BE2C (cell line): ENCODE measurements at regions not wholly inside any gene's neighbourhood (a gene's known extent, or its start where the extent isn't known, plus 50 kb on each side); places are given as distances from the start of the nearest gene placed in this dataset.

Experiments
- DNase-seq: peaks from one replicate; pipeline ENCODE4 v3.0.0-alpha.2; 2020
- H3K27me3 ChIP-seq: fragments of 250-450 bp; sonication (Bioruptor Pico); 2 replicates; pipeline ENCODE4 v1.5.1; 2020; ENCODE audit warnings: mild to moderate bottlenecking
- H3K36me3 ChIP-seq: fragments of 250-450 bp; sonication (Bioruptor Pico); 2 replicates; pipeline ENCODE4 v1.5.1; 2020; ENCODE audit warnings: mild to moderate bottlenecking
- H3K4me1 ChIP-seq: fragments of 250-450 bp; sonication (Bioruptor Pico); 2 replicates; pipeline ENCODE4 v1.5.1; 2020
- H3K4me3 ChIP-seq: 2 replicates; pipeline ENCODE4 v1.5.1; 2011; ENCODE audit warnings: low read depth, low read length
- H3K9me3 ChIP-seq: fragments of 250-450 bp; sonication (Bioruptor Pico); 2 replicates; pipeline ENCODE4 v1.5.1; 2020
- TF ChIP-seq, protein P1 (sequence below): IDR thresholded peaks from 2 replicates; pipeline ENCODE4 v1.5.1; 2012; ENCODE audit warnings: mild to moderate bottlenecking, low read depth, low read length

DNA sequence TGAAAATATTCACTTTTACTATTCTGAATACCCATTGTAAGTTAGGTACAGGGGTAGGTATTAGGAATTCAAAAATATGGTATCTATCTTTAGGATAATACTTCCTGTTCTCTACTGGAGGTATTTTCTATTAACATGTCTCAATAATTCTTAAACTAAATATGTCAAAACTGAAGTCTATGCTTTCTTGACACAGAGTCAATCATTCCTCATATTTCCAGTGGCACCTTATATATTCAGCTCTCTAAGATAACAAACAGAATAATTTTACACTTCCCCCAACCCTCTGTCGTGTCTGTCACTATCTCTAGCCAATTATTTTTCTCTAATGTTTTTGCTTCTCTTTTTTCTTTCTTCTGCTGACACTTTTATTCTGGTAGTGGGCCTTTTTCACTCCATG, 138.9 kb downstream of the TMEM26 start:
- DNase-seq = no peak
- TF ChIP-seq, protein P1, sequence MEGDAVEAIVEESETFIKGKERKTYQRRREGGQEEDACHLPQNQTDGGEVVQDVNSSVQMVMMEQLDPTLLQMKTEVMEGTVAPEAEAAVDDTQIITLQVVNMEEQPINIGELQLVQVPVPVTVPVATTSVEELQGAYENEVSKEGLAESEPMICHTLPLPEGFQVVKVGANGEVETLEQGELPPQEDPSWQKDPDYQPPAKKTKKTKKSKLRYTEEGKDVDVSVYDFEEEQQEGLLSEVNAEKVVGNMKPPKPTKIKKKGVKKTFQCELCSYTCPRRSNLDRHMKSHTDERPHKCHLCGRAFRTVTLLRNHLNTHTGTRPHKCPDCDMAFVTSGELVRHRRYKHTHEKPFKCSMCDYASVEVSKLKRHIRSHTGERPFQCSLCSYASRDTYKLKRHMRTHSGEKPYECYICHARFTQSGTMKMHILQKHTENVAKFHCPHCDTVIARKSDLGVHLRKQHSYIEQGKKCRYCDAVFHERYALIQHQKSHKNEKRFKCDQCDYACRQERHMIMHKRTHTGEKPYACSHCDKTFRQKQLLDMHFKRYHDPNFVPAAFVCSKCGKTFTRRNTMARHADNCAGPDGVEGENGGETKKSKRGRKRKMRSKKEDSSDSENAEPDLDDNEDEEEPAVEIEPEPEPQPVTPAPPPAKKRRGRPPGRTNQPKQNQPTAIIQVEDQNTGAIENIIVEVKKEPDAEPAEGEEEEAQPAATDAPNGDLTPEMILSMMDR = no peak
- H3K4me3 ChIP-seq = no peak overlapping the region
- H3K4me1 ChIP-seq = no peaks in the 10 kb centered on the region
- no peaks in the 10 kb centered on the region for H3K36me3 ChIP-seq
- no peaks in the 10 kb centered on the region for H3K27me3 ChIP-seq
- H3K9me3 ChIP-seq = no peaks in the 10 kb centered on the region

DNA sequence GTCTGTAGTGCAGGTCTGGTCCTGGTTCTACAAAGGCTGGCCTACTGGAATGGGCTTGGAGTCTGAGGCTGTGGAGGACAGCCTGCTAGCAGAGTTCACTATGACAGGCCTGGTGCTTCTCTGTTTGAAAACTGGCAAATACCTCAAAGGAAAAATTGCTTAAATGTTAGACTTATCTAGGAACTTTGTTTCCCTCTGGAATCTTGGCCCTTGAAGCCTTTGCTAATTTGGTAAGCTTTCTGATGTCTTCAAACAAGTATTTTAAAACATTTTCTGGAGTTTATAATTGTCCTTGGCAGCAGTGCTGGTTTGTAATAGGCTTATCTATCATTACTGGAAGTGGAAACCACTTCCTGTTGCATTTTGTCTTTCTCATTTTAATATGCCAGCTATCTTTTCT, 139.7 kb downstream of the TMEM26 start:
- DNase-seq = no peak
- TF ChIP-seq, protein P1 = no peak
- H3K27me3 ChIP-seq = no peaks in the 10 kb centered on the region
- H3K9me3 ChIP-seq = no peaks in the 10 kb centered on the region
- H3K4me1 ChIP-seq = no peaks in the 10 kb centered on the region
- no peak overlapping the region for H3K4me3 ChIP-seq
- H3K36me3 ChIP-seq = no peaks in the 10 kb centered on the region

GRCh38 chr10:61304746-61305145, 148.4 kb downstream of the TMEM26 start:
- Histone ChIP-seq H3K9me3 (no peaks in the 10 kb centered on the region), H3K4me3 (no peak overlapping the region), H3K36me3 (no peaks in the 10 kb centered on the region), H3K4me1 (no peaks in the 10 kb centered on the region; the same call in 1 of the 2 replicates), H3K27me3 (no peaks in the 10 kb centered on the region)
- DNase-seq = no peak
- TF ChIP-seq, protein P1 = no peak

- no peak for DNase-seq
- Histone ChIP-seq H3K4me3 (no peak overlapping the region), H3K4me1 (no peaks in the 10 kb centered on the region; the same call in 1 of the 2 replicates), H3K9me3 (no peaks in the 10 kb centered on the region), H3K27me3 (no peaks in the 10 kb centered on the region), H3K36me3 (no peaks in the 10 kb centered on the region)
- TF ChIP-seq, protein P1 = no peak
These were observed 151.1 kb downstream of the TMEM26 start for GRCh38 chr10:61302124-61302523.

- TF ChIP-seq, protein P1 = no peak
- no peak for DNase-seq
- no peaks in the 10 kb centered on the region for H3K27me3 ChIP-seq
- no peaks in the 10 kb centered on the region; the same call in 1 of the 2 replicates for H3K4me1 ChIP-seq
- H3K4me3 ChIP-seq = no peak overlapping the region
- H3K36me3 ChIP-seq = no peaks in the 10 kb centered on the region
- no peaks in the 10 kb centered on the region for H3K9me3 ChIP-seq
These were observed 151.6 kb downstream of the TMEM26 start for GRCh38 chr10:61301575-61301974.

- no peak for DNase-seq
These were observed 153.3 kb downstream of the TMEM26 start for GRCh38 chr10:61299841-61300240.

More at GRCh38 chr10:61299841-61300240, 153.3 kb downstream of the TMEM26 start:
- H3K36me3 ChIP-seq = no peaks in the 10 kb centered on the region
- no peaks in the 10 kb centered on the region; the same call in 1 of the 2 replicates for H3K4me1 ChIP-seq
- TF ChIP-seq, protein P1 = no peak
- H3K27me3 ChIP-seq = no peaks in the 10 kb centered on the region
- no peaks in the 10 kb centered on the region for H3K9me3 ChIP-seq
- H3K4me3 ChIP-seq = no peak overlapping the region
